ENCODE measurements at regions not wholly inside any gene's neighbourhood (a gene's known extent, or its start where the extent isn't known, plus 50 kb on each side); places are given as distances from the start of the nearest gene placed in this dataset.

DNA sequence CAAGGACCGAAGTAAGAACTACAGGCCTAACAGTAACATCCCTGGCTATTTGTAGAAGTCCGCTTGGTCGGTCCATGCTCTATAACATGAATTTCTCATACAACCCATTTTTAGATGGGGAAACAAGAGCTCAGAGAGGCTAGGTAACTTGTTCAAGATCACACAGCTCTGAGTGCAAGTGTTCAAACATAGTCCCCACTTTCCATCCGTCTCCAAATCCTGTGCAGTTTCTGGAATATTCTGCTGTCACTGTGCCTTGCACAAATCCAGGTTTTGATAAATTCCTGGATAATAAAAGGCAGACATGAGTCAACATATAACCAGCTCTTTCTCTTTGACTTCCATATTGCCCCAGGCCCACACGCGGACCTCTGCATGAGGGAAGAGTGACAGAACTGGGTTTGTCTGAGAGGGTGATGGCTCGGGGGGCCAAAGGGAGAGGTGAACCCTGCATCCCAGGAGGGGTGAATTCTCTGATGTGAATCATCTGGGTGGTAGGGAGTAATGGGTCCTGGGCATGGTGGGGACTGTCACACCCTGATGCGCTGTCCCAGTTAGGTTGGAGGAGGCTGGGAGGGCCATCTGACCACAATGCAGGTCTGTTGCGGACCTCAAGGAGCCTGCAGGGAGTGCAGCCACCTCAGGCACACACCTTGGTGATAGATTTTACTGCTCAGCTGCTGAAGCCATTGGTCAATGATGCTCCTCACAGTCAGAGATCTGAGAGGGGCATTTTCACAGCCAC, 162.2 kb downstream of the SMAD6 start:
- TF ChIP-seq CTCF (IDR thresholded peaks at IDR 0.05 in 8 of 11, conservative IDR thresholded peaks at IDR 0.05 in 3 of 11): no peak
- TF ChIP-seq POLR2A (IDR thresholded peaks at IDR 0.05): no peak

Data from spleen (tissue), 7 donors.